ENCODE measurements at regions not wholly inside any gene's neighbourhood (a gene's known extent, or its start where the extent isn't known, plus 50 kb on each side); places are given as distances from the start of the nearest gene placed in this dataset.
A peak's percentile ranks its signal among the peaks of the same experiment; 100 is the strongest.

- WGBS, 2 donors = 81 to 88% methylated on average over 3 of the region's 3 CpGs
- Histone ChIP-seq H3K4me1 (no peaks in the 10 kb centered on the region), H3K27ac (no peak overlapping the region), H3K36me3 (no peaks in the 10 kb centered on the region), H3K27me3 (no peaks in the 10 kb centered on the region), H3K9me3 (no peaks in the 10 kb centered on the region), H3K4me3 (no peak overlapping the region)
- no peak for TF ChIP-seq POLR2AphosphoS5 (IDR thresholded peaks at IDR 0.05)
- TF ChIP-seq POLR2A (IDR thresholded peaks at IDR 0.05) = no peak
- no peak for TF ChIP-seq CTCF (IDR thresholded peaks at IDR 0.05)
- no peak for TF ChIP-seq EP300 (IDR thresholded peaks at IDR 0.05)
- no peak for ATAC-seq (ENCODE audit: low FRiP score in 2 of 2)
- DNase-seq = no peak
These were observed 180.3 kb upstream of the ZP4 start for GRCh38 chr1:238071061-238071460.

GRCh38 chr1:238063454-238063853 is 172.7 kb upstream of the ZP4 start:
- Histone ChIP-seq H3K4me3 (no peak overlapping the region), H3K27me3 (no peaks in the 10 kb centered on the region), H3K9me3 (no peaks in the 10 kb centered on the region), H3K27ac (no peak overlapping the region), H3K4me1 (no peaks in the 10 kb centered on the region), H3K36me3 (no peaks in the 10 kb centered on the region)
- no peak for DNase-seq
- peak in 1 of 2 donors; percentile 12 for ATAC-seq (ENCODE audit: low FRiP score in 2 of 2)
- TF ChIP-seq EP300 (IDR thresholded peaks at IDR 0.05) (no peak), POLR2AphosphoS5 (IDR thresholded peaks at IDR 0.05) (no peak)
- 84% methylated on average over 4 of the region's 4 CpGs; no CpG with 5 or more reads in 1 of the 2 donors for WGBS, 2 donors

DNA sequence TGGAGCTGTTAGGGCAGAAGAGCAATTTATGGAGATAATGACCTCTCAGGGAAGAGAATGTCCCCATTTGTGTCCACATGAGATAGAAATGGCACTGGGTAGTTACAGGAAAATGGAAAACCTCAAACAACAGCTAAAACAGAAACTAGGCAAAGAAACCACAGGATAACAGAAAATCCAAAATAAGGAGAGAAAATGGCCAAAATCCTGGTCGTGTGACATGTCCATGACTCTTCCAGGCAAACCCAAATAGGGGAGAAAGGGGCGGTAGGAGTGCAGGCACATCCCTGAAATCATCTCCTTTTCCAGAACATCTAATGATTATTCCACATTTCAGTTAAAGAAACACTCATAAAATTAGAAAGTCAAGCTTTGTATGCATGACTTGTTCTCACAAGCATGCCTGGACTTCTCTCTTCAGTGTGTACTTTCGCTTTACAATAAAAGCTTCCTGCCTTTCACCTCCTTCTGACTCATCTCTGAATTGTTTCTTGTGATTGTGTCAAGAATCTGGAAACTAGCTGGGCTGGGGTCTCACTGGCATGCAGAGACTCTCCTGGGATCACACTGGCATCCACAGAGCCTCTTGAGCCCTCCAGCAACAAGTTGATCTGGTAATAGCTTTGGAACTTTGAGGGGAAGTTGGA is 171.4 kb upstream of the ZP4 start:
- no peaks in the 10 kb centered on the region for H3K9me3 ChIP-seq
- H3K4me1 ChIP-seq = no peaks in the 10 kb centered on the region
- no peak overlapping the region for H3K4me3 ChIP-seq
- WGBS, 2 donors = 81 to 85% methylated on average over 3 of the region's 3 CpGs
- H3K36me3 ChIP-seq = no peaks in the 10 kb centered on the region
- no peaks in the 10 kb centered on the region for H3K27me3 ChIP-seq
- DNase-seq = no peak
- ATAC-seq (ENCODE audit: low FRiP score in 2 of 2) = peak in 1 of 2 donors; percentile 22
- no peak overlapping the region for H3K27ac ChIP-seq
- TF ChIP-seq EP300 (IDR thresholded peaks at IDR 0.05) (no peak), POLR2A (IDR thresholded peaks at IDR 0.05) (no peak), POLR2AphosphoS5 (IDR thresholded peaks at IDR 0.05) (no peak), CTCF (IDR thresholded peaks at IDR 0.05) (no peak)

DNA sequence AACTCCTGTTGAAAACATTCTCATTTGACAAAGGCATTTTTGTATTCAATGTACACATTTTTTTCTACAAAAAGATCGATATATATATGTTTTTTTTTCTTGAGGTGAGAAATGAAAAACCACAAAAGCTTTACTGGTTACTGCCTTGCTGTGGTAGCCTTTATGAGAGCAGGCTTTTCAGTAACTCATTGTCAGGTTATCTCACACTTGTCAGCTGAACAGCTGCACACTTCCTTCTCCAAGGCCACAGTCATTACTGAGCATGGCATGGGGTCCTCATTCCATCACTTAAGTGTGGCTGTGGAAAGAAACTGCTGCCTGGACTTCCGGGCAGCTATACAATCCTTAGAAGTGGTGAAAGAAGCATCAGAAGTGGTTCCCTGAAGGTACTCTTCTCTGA is 169.3 kb upstream of the ZP4 start:
- 12 to 21% methylated on average over 2 of the region's 2 CpGs for WGBS, 2 donors
- no peak for TF ChIP-seq POLR2A (IDR thresholded peaks at IDR 0.05)
- TF ChIP-seq CTCF (IDR thresholded peaks at IDR 0.05) = no peak
- no peak for TF ChIP-seq POLR2AphosphoS5 (IDR thresholded peaks at IDR 0.05)
- no peak for TF ChIP-seq EP300 (IDR thresholded peaks at IDR 0.05)

GRCh38 chr1:238052496-238053266 is 162.0 kb upstream of the ZP4 start:
- H3K36me3 ChIP-seq = no peaks in the 10 kb centered on the region
- ATAC-seq (ENCODE audit: low FRiP score in 2 of 2) (no peak), DNase-seq (no peak)
- no peak for TF ChIP-seq POLR2AphosphoS5 (IDR thresholded peaks at IDR 0.05)
- no peak for TF ChIP-seq EP300 (IDR thresholded peaks at IDR 0.05)
- TF ChIP-seq CTCF (IDR thresholded peaks at IDR 0.05) = no peak
- no peak for TF ChIP-seq POLR2A (IDR thresholded peaks at IDR 0.05)
- no peak overlapping the region for H3K27ac ChIP-seq
- no peak overlapping the region for H3K4me3 ChIP-seq
- no peaks in the 10 kb centered on the region for H3K27me3 ChIP-seq
- WGBS, 2 donors = 78 to 80% methylated on average over 4 of the region's 4 CpGs
- no peaks in the 10 kb centered on the region for H3K9me3 ChIP-seq
- no peaks in the 10 kb centered on the region for H3K4me1 ChIP-seq

More for the DNA sequence above, 169.3 kb upstream of the ZP4 start:
- no peak overlapping the region for H3K27ac ChIP-seq
- no peak overlapping the region for H3K4me3 ChIP-seq
- no peaks in the 10 kb centered on the region for H3K9me3 ChIP-seq
- ATAC-seq (ENCODE audit: low FRiP score in 2 of 2) (no peak), DNase-seq (no peak)
- H3K27me3 ChIP-seq = no peaks in the 10 kb centered on the region
- no peaks in the 10 kb centered on the region for H3K4me1 ChIP-seq
- no peaks in the 10 kb centered on the region for H3K36me3 ChIP-seq

All from upper lobe of left lung (tissue), 6 donors.